T-helper 1 cell (primary cell): ENCODE measurements at regions not wholly inside any gene's neighbourhood (a gene's known extent, or its start where the extent isn't known, plus 50 kb on each side); places are given as distances from the start of the nearest gene placed in this dataset.

Experiments used
- DNase-seq, 5 donors: peaks; one replicate each; pipeline ENCODE4 v3.0.0-alpha.2; 2012 to 2020

- DNase-seq, result no peak
Measured at GRCh38 chr10:128864554-128865295, 602.3 kb upstream of the MGMT start.

DNA sequence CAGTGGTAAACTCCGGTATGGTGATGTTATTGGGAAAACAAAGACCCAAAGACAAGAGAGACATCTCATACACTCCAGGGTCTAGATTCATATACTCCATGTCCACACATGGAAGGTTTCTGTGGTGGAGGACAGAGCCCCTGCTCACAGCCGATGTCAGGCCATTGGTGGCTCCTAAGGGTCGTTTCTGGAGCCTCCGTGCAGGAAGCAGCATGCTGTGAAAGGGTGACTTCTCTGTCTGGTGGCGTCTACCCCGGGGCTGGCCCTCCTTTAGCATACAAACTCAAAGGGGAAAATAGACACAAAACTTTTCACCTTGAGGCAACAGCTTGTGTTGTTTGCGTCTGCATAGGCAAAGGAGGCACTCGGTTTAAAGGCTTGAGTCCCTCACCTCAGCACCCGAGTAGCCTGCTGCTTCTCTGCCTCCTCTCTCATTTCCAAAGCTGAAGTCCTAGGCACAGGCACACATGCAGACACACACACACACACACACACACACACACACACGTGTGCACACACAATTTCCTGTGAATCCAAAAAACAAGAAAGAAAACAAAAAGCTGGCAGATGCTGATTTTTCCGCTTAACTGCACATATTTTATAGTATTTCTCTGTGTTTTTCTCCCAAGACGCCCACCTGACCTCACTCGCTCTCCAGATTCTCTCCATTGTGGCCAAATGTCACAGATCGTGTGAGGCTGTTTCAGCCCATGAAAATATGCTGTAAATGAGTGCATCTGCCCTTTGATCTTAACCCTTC is 601.4 kb upstream of the MGMT start:
- DNase-seq, result no peak

GRCh38 chr10:128866551-128866950 is 600.5 kb upstream of the MGMT start:
- no peak for DNase-seq

GRCh38 chr10:128867210-128867609 is 599.8 kb upstream of the MGMT start:
- DNase-seq, result no peak

GRCh38 chr10:128867819-128868218 is 599.2 kb upstream of the MGMT start:
- DNase-seq, result no peak

DNA sequence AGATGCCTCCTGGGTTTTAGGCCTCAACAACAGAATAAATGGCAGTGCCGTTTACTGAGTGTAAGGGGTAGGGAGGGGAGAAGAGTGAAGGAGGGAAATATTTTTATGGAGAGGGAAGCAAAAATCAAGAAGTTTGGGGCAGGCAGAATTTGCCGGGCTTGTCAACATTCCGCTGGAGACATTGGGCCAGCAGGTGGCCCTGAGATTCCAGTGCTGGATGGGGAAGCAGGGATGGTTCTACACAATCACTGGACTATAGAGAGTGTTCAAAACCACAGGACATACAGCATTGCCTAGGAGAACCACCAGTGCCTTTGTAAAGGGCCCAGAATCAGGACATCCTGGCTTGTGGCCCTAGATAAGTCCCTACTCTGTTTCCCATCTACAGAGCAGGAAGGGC is 598.6 kb upstream of the MGMT start:
- no peak for DNase-seq

DNA sequence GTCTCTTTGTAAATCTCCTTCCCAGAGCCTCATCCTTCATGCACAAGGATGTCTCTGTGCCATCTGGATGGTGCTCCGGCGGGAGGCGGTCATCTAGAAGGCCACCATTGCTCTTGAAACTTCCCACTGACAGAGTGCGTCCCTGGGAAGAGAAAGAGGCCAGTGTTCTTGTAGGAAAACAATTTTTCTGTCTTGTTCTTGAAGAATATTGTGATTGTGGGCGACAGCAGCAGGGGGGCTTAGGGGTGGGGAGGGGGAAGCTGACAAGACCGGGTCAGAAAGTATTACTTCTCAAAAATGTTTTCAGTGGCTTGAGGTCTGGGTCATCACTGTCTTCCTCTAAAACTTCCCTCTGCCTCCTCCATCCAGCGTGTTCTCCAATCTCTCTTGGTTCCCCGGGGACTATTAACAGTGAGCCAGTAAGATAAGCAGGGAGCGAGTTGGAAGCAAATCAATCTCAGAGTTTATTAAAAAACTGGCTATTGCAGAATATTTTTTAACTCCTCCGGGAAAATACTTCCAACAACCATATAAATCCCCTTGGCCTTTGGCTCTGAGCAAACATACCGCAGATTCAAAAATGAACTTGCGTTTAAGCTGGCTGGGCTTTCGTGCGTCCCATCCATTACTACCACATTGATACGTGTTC is 597.8 kb upstream of the MGMT start:
- DNase-seq, result no peak

DNA sequence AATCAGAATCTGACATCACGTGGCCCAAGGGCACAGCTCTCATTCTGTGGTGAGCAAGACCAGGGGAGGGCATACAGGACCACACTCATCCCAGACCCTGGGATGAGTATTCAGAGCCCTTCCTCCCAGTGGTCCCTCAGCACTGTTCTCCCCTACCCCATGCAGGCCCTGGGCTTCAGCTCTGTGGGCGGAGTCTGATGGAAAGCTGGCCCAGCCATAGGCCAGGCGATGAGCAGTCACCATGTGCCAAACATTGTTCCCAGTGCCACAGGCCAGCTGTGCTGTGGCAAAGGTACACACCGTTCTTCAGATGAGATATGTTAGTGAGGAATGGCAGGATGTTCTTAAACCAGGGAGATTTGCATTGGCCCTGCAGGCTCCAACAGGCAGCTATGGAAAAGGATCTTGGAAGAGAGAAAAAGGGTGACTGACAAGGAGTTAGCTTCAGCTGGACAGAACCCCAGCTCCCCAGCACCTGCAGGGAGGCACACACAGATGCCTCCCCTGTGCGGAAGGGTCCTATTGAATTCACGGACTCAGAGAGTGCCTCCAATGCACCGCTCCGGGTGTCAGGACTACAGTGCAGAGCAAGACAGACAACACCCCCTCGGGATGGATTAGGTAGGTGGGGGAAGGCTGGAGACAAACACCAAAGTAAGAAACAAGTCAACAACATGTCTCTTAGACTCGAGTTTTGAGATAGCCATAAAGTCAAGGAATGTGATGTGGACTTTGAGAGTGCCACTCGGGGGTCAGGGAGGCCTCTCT is 596.0 kb upstream of the MGMT start:
- DNase-seq, result no peak

GRCh38 chr10:128871671-128872231 is 595.3 kb upstream of the MGMT start:
- no peak for DNase-seq

GRCh38 chr10:128873411-128874054 is 593.5 kb upstream of the MGMT start:
- no peak for DNase-seq

DNA sequence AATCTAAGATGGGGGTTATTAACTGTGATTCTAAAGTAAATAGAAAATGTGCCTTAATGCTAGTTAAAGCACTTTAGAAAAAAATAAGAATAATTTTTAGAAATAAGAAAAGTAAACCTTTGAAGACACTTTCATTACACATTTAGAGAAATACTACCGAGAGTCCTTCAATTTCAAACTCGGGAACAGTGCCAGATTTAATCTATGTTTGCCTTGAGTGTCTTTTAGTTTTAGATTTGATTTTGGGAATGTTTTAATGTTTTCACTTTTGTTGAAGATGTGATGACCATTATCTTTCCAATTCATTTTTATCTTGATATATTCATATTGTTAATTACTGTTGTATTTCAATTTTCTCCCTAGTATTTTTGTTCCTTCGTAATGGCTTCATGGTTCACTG is 592.7 kb upstream of the MGMT start:
- no peak for DNase-seq

DNA sequence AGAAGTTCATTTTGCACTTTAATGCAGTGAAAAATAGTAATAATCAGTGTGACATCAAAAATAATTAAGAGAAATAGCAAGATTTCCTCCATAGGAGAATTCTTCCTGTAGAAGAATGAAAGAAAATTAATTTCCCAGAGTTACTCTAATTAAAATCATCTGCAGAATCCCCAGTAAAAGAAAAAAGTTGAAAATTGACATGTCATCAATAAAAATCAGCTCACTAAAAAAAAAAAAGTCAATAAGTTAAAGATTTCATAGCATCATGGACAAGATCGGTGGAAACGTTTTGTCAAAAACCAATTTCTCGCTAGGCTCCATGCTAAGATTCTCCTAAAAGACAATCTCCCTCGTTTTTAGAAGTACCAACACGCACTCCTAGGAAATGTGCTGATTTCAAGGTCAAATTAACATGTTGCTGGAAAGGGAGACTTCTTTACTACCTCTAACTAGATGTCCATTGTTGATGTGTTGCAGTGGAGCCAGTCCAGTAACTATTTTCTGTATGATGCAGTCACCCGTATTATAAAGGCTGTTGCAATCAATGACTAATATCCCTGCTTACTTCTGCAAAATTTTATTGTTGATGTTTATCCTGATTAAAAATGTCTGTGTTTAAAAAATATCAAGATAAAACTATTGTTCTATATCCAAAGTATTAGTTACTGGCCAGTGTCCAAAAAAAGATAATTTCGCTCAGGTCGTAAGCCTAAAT is 591.9 kb upstream of the MGMT start:
- DNase-seq, result no peak

DNA sequence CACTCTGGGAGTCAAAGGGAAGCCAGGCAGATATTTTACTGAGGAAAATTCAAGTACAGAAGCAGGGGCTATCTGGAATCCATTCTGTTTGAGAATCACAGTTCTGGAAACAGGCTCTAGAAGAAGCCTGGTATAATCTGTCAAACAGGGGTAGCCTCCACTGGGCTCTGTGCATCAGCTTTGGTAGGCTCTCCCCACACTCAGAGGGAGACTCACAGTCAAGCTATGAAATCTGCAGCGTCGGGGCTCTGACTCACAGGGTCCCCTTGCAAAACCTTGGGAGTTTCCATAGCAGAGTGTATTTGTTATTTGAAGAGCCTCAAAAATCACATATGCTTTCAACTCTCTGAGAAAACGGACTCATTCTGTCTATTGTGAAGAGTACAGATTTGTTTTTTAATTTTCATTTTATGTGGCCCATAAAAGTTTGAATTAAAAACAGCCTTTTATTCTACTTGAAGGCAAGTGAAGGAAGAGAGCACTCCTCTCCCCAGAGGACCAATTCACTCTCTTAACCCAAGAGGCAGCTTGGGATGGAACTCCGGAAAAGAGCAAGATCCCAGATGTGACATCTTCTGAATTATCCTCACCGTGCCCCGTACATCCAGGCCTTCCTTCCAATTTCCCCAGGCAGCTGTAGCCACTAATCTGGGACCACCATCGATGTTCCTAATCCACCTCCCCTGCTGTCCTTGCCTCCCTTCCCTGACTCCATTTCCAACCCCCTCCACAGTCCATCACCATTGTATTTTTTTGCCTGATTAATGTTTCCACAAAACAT is 590.9 kb upstream of the MGMT start:
- no peak for DNase-seq

DNA sequence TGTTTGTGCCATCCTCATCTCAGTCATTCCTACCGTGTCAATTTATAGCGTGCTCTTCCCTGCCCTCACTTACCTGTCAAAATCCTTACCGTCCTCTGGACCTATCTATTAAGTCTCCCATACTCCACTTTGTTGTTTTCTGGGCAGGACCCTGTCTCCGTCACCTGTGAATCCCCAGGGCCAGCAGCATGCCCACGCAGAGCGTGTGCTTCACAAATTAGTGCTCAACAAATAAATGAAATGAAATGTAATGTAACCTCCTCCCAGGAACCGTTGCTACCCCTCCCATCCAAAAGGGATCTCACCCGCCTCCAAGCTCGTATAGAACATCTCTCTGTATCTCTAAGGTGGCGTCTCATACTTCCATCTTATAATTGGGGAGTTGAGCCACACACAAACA is 589.9 kb upstream of the MGMT start:
- DNase-seq, result no peak

DNA sequence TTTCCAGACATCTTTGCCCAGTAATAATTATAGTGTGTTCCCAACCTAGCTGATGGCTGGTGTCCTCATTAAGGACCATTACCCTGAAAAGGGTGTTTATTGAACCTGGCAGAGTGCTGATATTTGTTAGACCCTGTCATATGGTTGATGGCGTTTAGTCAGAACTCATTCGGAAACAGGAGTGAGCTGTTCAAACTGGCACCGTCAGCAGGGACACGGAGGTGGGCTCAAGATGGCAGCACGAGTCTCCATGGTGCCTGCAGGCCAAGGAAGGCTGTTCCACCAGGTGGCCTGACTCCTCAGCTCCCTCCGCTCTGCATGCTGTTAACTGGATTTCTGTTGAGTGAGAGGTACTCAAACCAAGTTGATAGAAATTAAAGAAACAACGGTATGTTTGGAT is 589.1 kb upstream of the MGMT start:
- no peak for DNase-seq

DNA sequence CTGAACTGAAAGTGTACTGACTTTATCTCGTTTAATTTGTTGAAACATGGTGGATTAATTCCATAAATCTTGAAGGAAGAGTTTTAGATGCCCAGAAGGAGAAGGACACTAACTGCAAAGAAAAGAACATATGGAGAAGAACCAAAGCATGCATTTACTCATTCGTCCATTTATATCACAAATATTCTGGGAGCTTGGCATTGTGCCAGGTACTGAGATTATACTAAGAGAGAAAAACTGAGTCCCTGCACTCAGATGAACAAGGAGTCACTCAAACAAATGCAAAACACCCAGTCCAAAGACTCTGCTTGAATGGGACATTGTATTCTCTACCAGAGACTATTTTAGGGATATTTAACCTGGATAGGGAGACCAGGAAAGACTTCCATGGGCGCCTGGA is 588.0 kb upstream of the MGMT start:
- no peak for DNase-seq

GRCh38 chr10:128879441-128880140 is 587.5 kb upstream of the MGMT start:
- DNase-seq, result no peak

- DNase-seq, result no peak
Measured at GRCh38 chr10:128880159-128880725, 586.8 kb upstream of the MGMT start.

DNA sequence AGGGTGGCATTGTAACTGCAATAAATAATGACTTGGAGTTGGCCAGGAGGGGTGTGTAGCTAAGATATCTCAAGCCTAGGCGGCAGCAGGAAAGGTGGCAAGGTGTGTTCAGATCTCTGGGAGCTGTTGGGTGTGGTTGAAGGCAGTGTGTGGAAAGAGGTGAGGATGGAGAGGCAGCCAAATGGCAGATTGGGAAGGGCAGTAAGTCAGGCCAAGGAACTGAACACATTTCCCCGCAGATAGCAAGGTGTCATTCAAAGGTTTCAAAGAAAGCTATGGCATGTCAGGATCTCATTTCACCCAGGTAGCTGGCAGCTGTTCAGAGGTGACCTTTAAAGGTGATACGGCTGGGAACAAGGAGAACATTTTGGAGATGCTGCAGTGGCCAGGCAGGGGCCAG is 586.0 kb upstream of the MGMT start:
- no peak for DNase-seq
